ENCODE measurements at regions not wholly inside any gene's neighbourhood (a gene's known extent, or its start where the extent isn't known, plus 50 kb on each side); places are given as distances from the start of the nearest gene placed in this dataset.

GRCh38 chr11:109040303-109040702 lies 375.4 kb downstream of the DDX10 start:
- no peak overlapping the region for H4K8ac ChIP-seq (ENCODE audit: extremely low read depth, insufficient read depth, low read length)
- no peak overlapping the region for H3K23ac ChIP-seq (ENCODE audit: insufficient read length)
- H3K79me1 ChIP-seq (ENCODE audit: low read depth, low read length): no peaks in the 10 kb centered on the region
- no peaks in the 10 kb centered on the region for H3K23me2 ChIP-seq (ENCODE audit: low read depth, low read length)
- no peak overlapping the region for H3K56ac ChIP-seq (replicated peaks; ENCODE audit: insufficient read length, low read depth, low read length)
- ChIA-PET CTCF (ENCODE audit: partially characterized antibody) (interaction anchor here (0.7 to 1.5 kb wide), 12 partner anchors 8 to 377 kb away, joined by 3 to 5 read pairs (median 3); no protein-coding TSS in a partner anchor), POLR2A (ENCODE audit: partially characterized antibody) (no interaction called here)
- H3K36me3 ChIP-seq (ENCODE audit: control insufficient read depth in 2 of 4, insufficient read depth in 4 of 4, low read length in 3 of 4): no peaks in the 10 kb centered on the region
- H4K5ac ChIP-seq (ENCODE audit: insufficient read length, low read depth, low read length): no peak overlapping the region
- no peak overlapping the region for H3K18ac ChIP-seq (ENCODE audit: extremely low read depth, low read length)
- H2BK15ac ChIP-seq (ENCODE audit: low read length): no peak overlapping the region
- no peak overlapping the region for H4K91ac ChIP-seq (replicated peaks; ENCODE audit: insufficient read length, low read length)
- no peak overlapping the region for H2AK5ac ChIP-seq (ENCODE audit: low read depth, low read length)
- H3K14ac ChIP-seq (ENCODE audit: insufficient read length): no peak overlapping the region
- H3K9ac ChIP-seq (replicated peaks in 1 of 4; ENCODE audit: extremely low read depth in 1 of 4, low read depth in 3 of 4, low read length in 3 of 4): no peak overlapping the region
- H3K4ac ChIP-seq (replicated peaks; ENCODE audit: insufficient read length, low read depth, low read length): no peak overlapping the region
- H2BK20ac ChIP-seq (ENCODE audit: low read length): no peak overlapping the region
- H2BK120ac ChIP-seq (replicated peaks; ENCODE audit: low read depth, low read length): no peak overlapping the region
- H3K79me2 ChIP-seq (ENCODE audit: control insufficient read depth in 1 of 2, insufficient read depth in 2 of 2, low read length in 2 of 2): no peaks in the 10 kb centered on the region
- FAIRE-seq (no peak), DNase-seq (ENCODE audit: low read depth in 1 of 2, low spot score in 2 of 2) (peak; percentile 21 to 49)
- H3K27ac ChIP-seq (ENCODE audit: low read depth, low read length): no peak overlapping the region
- H2AFZ ChIP-seq (ENCODE audit: low read length): no peak overlapping the region
- no peaks in the 10 kb centered on the region for H3K27me3 ChIP-seq (replicated peaks in 1 of 4; ENCODE audit: control insufficient read depth in 3 of 4, extremely low read depth in 1 of 4, insufficient read depth in 3 of 4, low read length in 3 of 4)
- H3K9me3 ChIP-seq (ENCODE audit: insufficient read depth in 2 of 2, low read depth in 1 of 2, low read length in 1 of 2): no peaks in the 10 kb centered on the region
- H2BK5ac ChIP-seq (ENCODE audit: low read depth, low read length): no peak overlapping the region
- H3K4me2 ChIP-seq (ENCODE audit: insufficient read depth in 1 of 2, low read depth in 2 of 2, low read length in 2 of 2): no peak overlapping the region
- no peak overlapping the region for H2BK12ac ChIP-seq (ENCODE audit: low read depth, low read length)
- no peaks in the 10 kb centered on the region for H4K20me1 ChIP-seq (replicated peaks in 1 of 2; ENCODE audit: control insufficient read depth in 1 of 2, insufficient read depth in 2 of 2, low read length in 2 of 2)
- 86% methylated on average over 3 of the region's 3 CpGs; no CpG with 5 or more reads in 1 of the 2 experiments for WGBS, 2 experiments (ENCODE audit: extremely low coverage in 1 of 2, insufficient coverage in 1 of 2, insufficient read length in 1 of 2, insufficient replicate concordance in 2 of 2, low coverage in 1 of 2, low lambda C conversion rate in 2 of 2, missing lambda C conversion rate in 1 of 2)
- H3K4me3 ChIP-seq (ENCODE audit: extremely low read depth in 1 of 4, insufficient read depth in 2 of 4, low read depth in 3 of 4, low read length in 4 of 4): no peak overlapping the region
- no peaks in the 10 kb centered on the region; a peak in 1 of 7 replicates for H3K4me1 ChIP-seq (replicated peaks in 1 of 4; ENCODE audit: control insufficient read depth in 3 of 4, insufficient read depth in 4 of 4, low read length in 3 of 4)
- no peak for TF ChIP-seq SAP30 (IDR thresholded peaks at IDR 0.05; ENCODE audit: insufficient read depth, insufficient replicate concordance, low read length)
- peak; percentile 87 for TF ChIP-seq ATF2 (IDR thresholded peaks at IDR 0.05; ENCODE audit: low read length)
- TF ChIP-seq MAX (IDR thresholded peaks at IDR 0.05): 0 out of 2 replicates have a peak, but pooled peaks have one; percentile 42
- TF ChIP-seq EZH2 (IDR thresholded peaks at IDR 0.05; ENCODE audit: low read depth, low read length, severe bottlenecking): no peak
- peak; percentile 27; the same call in 1 of the 2 replicates for TF ChIP-seq TEAD4 (IDR thresholded peaks at IDR 0.05; ENCODE audit: low read depth, low read length)
- TF ChIP-seq JUND (IDR thresholded peaks at IDR 0.05; ENCODE audit: low read length): peak; percentile 72
- TF ChIP-seq POU5F1 (IDR thresholded peaks at IDR 0.05; ENCODE audit: low read depth, low read length): no peak
- no peak for TF ChIP-seq CHD1 (IDR thresholded peaks at IDR 0.05; ENCODE audit: low read depth, low read length)
- no peak for TF ChIP-seq ATF3 (IDR thresholded peaks at IDR 0.05; ENCODE audit: insufficient read depth, low read depth, low read length)
